HepG2 (cell line): ENCODE measurements at regions not wholly inside any gene's neighbourhood (a gene's known extent, or its start where the extent isn't known, plus 50 kb on each side); places are given as distances from the start of the nearest gene placed in this dataset.

ENCODE experiments used
- ATAC-seq: fragments of 200-7000 bp; cut with Tn5 transposase; 3 replicates; pipeline ENCODE4 v1.9.1; 2020; ENCODE audit warnings: mild to moderate bottlenecking, moderate library complexity
- BruUV-seq: library from RNA; stranded (reverse); fragments of 400-500 nt; replicated peaks from 2 replicates; lab custom pipeline; 2021; lab: Mats Ljungman, UMichigan
- CTCF ChIA-PET: fragments of 300-600 bp; formaldehyde crosslinking; extraction: SDS; loops from one replicate; lab custom pipeline; 2021; ENCODE audit warnings: low total read pairs, inconsistent platforms, low intra/inter-chr PET ratio; lab: Yijun Ruan, JAX
- POLR2A ChIA-PET: fragments of 350-600 bp; sonication (Branson Sonifier 250); formaldehyde crosslinking; loops from one replicate; lab custom pipeline; 2020; ENCODE audit warnings: antibody characterized with exemption, inconsistent platforms; lab: Yijun Ruan, JAX
- DNase-seq: peaks from one replicate; pipeline ENCODE4 v3.0.0-alpha.2; 2015; ENCODE audit warnings: low spot score
- FAIRE-seq: peaks from 3 replicates; lab custom pipeline; 2011; peaks lifted over from hg19 to GRCh38; lab: Jason Lieb, UNC
- H2AFZ ChIP-seq: one replicate; pipeline ENCODE4 v1.6.1; 2011; ENCODE audit warnings: low read length, inconsistent platforms
- H3K27ac ChIP-seq: fragments of 300-600 bp; 3 replicates; pipeline ENCODE4 v1.8.0; 2011; ENCODE audit warnings: mixed run types, mild to moderate bottlenecking, mixed read lengths, low read length, inconsistent platforms; ENCODE audit not compliant: insufficient read depth; ENCODE audit errors: extremely low read length
- H3K27me3 ChIP-seq, 2 experiments: fragments of 200-600 bp in 1 of 2; 2 replicates in 1 of 2; 3 replicates in 1 of 2; pipeline versions ENCODE4 v1.6.0 to v1.8.0; 2011; ENCODE audit warnings: low read length in 2 of 2, mild to moderate bottlenecking in 2 of 2, moderate library complexity in 2 of 2, inconsistent platforms in 1 of 2; ENCODE audit not compliant: insufficient read depth in 2 of 2, control insufficient read depth in 1 of 2
- H3K36me3 ChIP-seq, 2 experiments: fragments of 200-600 bp in 1 of 2; replicated peaks in 1 of 2; 2 replicates in 1 of 2; 3 replicates in 1 of 2; pipeline versions ENCODE4 v1.5.1 to v1.8.0; 2011; ENCODE audit warnings: low read length in 2 of 2, inconsistent platforms in 1 of 2; ENCODE audit not compliant: insufficient read depth in 2 of 2, control insufficient read depth in 1 of 2
- H3K4me1 ChIP-seq: 2 replicates; pipeline ENCODE4 v1.5.1; 2012; ENCODE audit warnings: low read length, inconsistent platforms; ENCODE audit not compliant: insufficient read depth
- H3K4me2 ChIP-seq: 2 replicates; pipeline ENCODE4 v1.6.0; 2011; ENCODE audit warnings: low read depth, low read length, inconsistent platforms
- H3K4me3 ChIP-seq, 3 experiments: fragments of 200-600 bp in 1 of 3; sonication (generic), shearing (Covaris generic) in 1 of 3; replicated peaks in 1 of 3; 2 replicates each; pipeline ENCODE4 v1.5.1; 2011 to 2016; ENCODE audit warnings: low read length in 3 of 3, inconsistent platforms in 2 of 3, low read depth in 2 of 3, mild to moderate bottlenecking in 2 of 3, control low read depth in 1 of 3, mixed read lengths in 1 of 3; ENCODE audit not compliant: insufficient read depth in 1 of 3
- H3K79me2 ChIP-seq: one replicate; pipeline ENCODE4 v1.6.1; 2011; ENCODE audit warnings: low read length, inconsistent platforms; ENCODE audit not compliant: insufficient read depth
- H3K9ac ChIP-seq: 2 replicates; pipeline ENCODE4 v1.6.0; 2011; ENCODE audit warnings: mild to moderate bottlenecking, low read depth, low read length, inconsistent platforms; ENCODE audit not compliant: insufficient read depth
- H3K9me3 ChIP-seq: 2 replicates; pipeline ENCODE4 v1.5.1; 2012; ENCODE audit warnings: mild to moderate bottlenecking, low read length
- H4K20me1 ChIP-seq: 2 replicates; pipeline ENCODE4 v1.6.0; 2011; ENCODE audit warnings: inconsistent platforms, mild to moderate bottlenecking, low read length, moderate library complexity; ENCODE audit not compliant: insufficient read depth
- ZBTB7B ChIP-seq: sonication (generic); formaldehyde crosslinking; IDR thresholded peaks from 2 replicates; pipeline ENCODE4 v1.4.0; 2020; ENCODE audit warnings: missing genetic modification reagents
- ZNF674 ChIP-seq: sonication (generic); formaldehyde crosslinking; IDR thresholded peaks from 2 replicates; pipeline ENCODE4 v1.5.0; 2020; ENCODE audit warnings: low read depth, mild to moderate bottlenecking, missing genetic modification reagents
- WGBS: methylation state at CpG from one replicate; pipeline ENCODE4 v1.1.6; 2017; ENCODE audit warnings: low lambda C conversion rate; 5-methylcytosine and 5-hydroxymethylcytosine counted together
- in situ Hi-C: cut with HindIII; loops from 2 replicates; pipeline ENCODE4 v1.10.0; 2017; ENCODE audit warnings: low pct_unique_long_range_greater_than_20kb; ENCODE audit not compliant: extremely low pct_ligation_motif_present
- intact Hi-C: fragments of 100-400 bp; cut with micrococcal nuclease; formaldehyde crosslinking; loops from one replicate; pipeline ENCODE4 v1.10.0; 2022; ENCODE audit not compliant: unreplicated experiment
- TF ChIP-seq, protein P1 (sequence below): sonication (generic); formaldehyde crosslinking; conservative IDR thresholded peaks from 2 replicates; pipeline ENCODE4 v1.4.0; 2020; ENCODE audit warnings: missing genetic modification reagents
- TF ChIP-seq, protein P2 (sequence below): fragments of 450-650 bp; IDR thresholded peaks from 2 replicates; pipeline ENCODE4 v1.6.1; 2016

DNA sequence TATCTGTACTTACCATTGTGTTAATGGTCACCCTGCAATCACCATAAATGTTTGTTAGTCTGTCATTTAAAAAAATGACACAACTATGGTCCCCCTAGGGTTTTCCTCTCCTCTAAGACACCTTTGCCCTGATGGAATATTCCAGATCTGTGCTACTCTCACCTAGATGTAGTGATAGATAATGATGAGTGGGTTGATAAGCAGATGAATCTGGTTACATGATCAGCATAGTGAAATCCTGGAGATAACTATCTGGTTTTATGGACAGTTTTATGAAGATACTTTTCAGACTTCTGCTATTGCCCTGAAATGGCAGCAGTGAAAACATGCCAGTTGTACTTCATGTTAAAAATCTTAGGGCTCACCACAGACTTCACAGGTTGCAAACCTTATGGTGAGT is 152.4 kb downstream of the GATA3 start (continued):
- TF ChIP-seq, protein P1, sequence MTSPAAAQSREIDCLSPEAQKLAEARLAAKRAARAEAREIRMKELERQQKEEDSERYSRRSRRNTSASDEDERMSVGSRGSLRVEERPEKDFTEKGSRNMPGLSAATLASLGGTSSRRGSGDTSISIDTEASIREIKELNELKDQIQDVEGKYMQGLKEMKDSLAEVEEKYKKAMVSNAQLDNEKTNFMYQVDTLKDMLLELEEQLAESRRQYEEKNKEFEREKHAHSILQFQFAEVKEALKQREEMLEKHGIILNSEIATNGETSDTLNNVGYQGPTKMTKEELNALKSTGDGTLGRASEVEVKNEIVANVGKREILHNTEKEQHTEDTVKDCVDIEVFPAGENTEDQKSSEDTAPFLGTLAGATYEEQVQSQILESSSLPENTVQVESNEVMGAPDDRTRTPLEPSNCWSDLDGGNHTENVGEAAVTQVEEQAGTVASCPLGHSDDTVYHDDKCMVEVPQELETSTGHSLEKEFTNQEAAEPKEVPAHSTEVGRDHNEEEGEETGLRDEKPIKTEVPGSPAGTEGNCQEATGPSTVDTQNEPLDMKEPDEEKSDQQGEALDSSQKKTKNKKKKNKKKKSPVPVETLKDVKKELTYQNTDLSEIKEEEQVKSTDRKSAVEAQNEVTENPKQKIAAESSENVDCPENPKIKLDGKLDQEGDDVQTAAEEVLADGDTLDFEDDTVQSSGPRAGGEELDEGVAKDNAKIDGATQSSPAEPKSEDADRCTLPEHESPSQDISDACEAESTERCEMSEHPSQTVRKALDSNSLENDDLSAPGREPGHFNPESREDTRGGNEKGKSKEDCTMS (CRISPR knock-in tag), result no peak

DNA sequence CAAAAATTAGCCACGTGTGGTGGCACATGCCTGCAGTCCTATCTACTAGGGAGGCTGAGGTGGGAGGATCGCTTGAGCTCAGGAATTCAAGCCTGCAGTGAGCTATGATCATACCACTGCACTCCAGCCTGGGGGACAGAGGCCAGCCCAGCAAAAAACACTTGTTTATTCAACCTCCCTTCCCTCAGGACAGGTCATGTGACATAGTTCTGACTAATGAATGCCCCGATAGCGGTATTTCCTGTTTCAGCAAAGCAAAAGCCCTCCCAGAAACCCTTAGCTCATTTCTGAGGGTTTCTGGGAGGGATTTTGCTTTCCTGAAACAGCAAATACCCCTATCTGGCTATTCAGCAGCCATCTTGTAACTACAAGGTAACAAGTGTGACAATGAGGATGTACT is 157.1 kb downstream of the GATA3 start:
- Histone ChIP-seq H3K79me2 (no peaks in the 10 kb centered on the region), H3K4me3 (no peak overlapping the region), H3K4me2 (0 out of 2 replicates have a peak overlapping the region, but pooled peaks have one; percentile 1), H3K4me1 (no peaks in the 10 kb centered on the region), H3K27ac (no peak overlapping the region), H4K20me1 (no peaks in the 10 kb centered on the region), H2AFZ (no peak overlapping the region), H3K36me3 (no peaks in the 10 kb centered on the region), H3K9ac (no peak overlapping the region), H3K9me3 (no peaks in the 10 kb centered on the region), H3K27me3 (no peaks in the 10 kb centered on the region)
- TF ChIP-seq ZNF674 (CRISPR knock-in tag), result no peak
- TF ChIP-seq ZBTB7B (CRISPR knock-in tag), result no peak
- TF ChIP-seq, protein P2, sequence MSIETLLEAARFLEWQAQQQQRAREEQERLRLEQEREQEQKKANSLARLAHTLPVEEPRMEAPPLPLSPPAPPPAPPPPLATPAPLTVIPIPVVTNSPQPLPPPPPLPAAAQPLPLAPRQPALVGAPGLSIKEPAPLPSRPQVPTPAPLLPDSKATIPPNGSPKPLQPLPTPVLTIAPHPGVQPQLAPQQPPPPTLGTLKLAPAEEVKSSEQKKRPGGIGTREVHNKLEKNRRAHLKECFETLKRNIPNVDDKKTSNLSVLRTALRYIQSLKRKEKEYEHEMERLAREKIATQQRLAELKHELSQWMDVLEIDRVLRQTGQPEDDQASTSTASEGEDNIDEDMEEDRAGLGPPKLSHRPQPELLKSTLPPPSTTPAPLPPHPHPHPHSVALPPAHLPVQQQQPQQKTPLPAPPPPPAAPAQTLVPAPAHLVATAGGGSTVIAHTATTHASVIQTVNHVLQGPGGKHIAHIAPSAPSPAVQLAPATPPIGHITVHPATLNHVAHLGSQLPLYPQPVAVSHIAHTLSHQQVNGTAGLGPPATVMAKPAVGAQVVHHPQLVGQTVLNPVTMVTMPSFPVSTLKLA, result peak; percentile 36
- CTCF ChIA-PET, result no interaction called here
- no TSS peak for BruUV-seq
- in situ Hi-C loops (no loop called here), intact Hi-C loops (no loop called here)
- POLR2A ChIA-PET, result no interaction called here
- FAIRE-seq (no peak), DNase-seq (no peak), ATAC-seq (no peak)
- WGBS, result 0% methylated on average over 4 of the region's 4 CpGs
